ENCODE measurements at regions not wholly inside any gene's neighbourhood (a gene's known extent, or its start where the extent isn't known, plus 50 kb on each side); places are given as distances from the start of the nearest gene placed in this dataset.

DNA sequence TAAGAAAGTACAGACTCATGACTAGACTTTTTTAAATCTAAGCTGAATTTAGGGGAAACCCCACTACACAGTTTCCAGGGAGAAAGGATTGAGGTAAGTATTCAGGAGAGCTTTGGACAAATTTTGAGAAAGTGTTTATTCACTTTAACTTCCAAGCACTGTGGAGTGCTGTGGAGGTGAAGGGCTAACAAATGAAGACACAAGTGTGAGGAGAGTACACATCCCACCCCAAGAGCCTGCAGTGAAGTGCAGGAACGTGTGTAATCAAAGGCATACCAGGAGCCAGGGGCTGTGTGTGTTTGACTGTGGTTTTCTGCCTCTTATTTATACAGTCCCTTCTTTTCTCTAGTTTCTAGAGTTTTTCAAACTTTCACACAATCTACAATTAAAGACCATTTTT is 118.3 kb downstream of the CMPK2 start:
- no peaks in the 10 kb centered on the region for H3K4me1 ChIP-seq (ENCODE audit: insufficient read depth, low read length)
- H4K20me1 ChIP-seq (ENCODE audit: insufficient read depth, low read length), result no peaks in the 10 kb centered on the region
- in situ Hi-C loops (cut with HindIII; ENCODE audit: extremely low pct_ligation_motif_present, low pct_unique_long_range_greater_than_20kb), result no loop called here
- ATAC-seq (no peak), FAIRE-seq (no peak), DNase-seq (ENCODE audit: low spot score) (no peak)
- H3K27ac ChIP-seq (ENCODE audit: extremely low read length, insufficient read depth, low read length), result no peak overlapping the region
- 0 out of 5 replicates have a peak, but pooled peaks cover 0 to 4% of the 10 kb centered on the region in 2 experiments for H3K27me3 ChIP-seq (ENCODE audit: control insufficient read depth in 1 of 2, insufficient read depth in 2 of 2, low read length in 2 of 2)
- 8% methylated on average over 1 of the region's 1 CpG for WGBS (ENCODE audit: low lambda C conversion rate)
- H3K79me2 ChIP-seq (ENCODE audit: insufficient read depth, low read length), result no peaks in the 10 kb centered on the region
- no peak overlapping the region for H3K4me3 ChIP-seq (replicated peaks in 1 of 3; ENCODE audit: insufficient read depth in 1 of 3, low read depth in 2 of 3, low read length in 3 of 3)
- intact Hi-C loops (cut with micrococcal nuclease; ENCODE audit: unreplicated experiment), result no loop called here
- POLR2A ChIA-PET, result no interaction called here
- CTCF ChIA-PET (ENCODE audit: low intra/inter-chr PET ratio, low total read pairs), result no interaction called here
- no peak overlapping the region for H2AFZ ChIP-seq (ENCODE audit: low read length)
- no peak overlapping the region for H3K4me2 ChIP-seq (ENCODE audit: low read depth, low read length)
- no peaks in the 10 kb centered on the region for H3K36me3 ChIP-seq (replicated peaks in 1 of 2; ENCODE audit: control insufficient read depth in 1 of 2, insufficient read depth in 2 of 2, low read length in 2 of 2)
- H3K9ac ChIP-seq (ENCODE audit: insufficient read depth, low read depth, low read length), result no peak overlapping the region
- no peaks in the 10 kb centered on the region for H3K9me3 ChIP-seq (ENCODE audit: low read length)
- BruUV-seq (replicated peaks), result no TSS peak
- TF ChIP-seq, protein P1, sequence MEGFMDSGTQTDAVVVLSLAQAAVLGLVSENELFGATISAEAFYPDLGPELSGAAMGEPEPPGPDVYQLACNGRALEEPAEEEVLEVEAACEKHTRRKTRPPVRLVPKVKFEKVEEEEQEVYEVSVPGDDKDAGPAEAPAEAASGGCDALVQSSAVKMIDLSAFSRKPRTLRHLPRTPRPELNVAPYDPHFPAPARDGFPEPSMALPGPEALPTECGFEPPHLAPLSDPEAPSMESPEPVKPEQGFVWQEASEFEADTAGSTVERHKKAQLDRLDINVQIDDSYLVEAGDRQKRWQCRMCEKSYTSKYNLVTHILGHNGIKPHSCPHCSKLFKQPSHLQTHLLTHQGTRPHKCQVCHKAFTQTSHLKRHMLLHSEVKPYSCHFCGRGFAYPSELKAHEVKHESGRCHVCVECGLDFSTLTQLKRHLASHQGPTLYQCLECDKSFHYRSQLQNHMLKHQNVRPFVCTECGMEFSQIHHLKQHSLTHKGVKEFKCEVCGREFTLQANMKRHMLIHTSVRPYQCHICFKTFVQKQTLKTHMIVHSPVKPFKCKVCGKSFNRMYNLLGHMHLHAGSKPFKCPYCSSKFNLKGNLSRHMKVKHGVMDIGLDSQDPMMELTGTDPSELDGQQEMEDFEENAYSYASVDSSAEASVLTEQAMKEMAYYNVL (CRISPR knock-in tag; IDR thresholded peaks at IDR 0.05; ENCODE audit: borderline replicate concordance), result no peak
- TF ChIP-seq, protein P2, sequence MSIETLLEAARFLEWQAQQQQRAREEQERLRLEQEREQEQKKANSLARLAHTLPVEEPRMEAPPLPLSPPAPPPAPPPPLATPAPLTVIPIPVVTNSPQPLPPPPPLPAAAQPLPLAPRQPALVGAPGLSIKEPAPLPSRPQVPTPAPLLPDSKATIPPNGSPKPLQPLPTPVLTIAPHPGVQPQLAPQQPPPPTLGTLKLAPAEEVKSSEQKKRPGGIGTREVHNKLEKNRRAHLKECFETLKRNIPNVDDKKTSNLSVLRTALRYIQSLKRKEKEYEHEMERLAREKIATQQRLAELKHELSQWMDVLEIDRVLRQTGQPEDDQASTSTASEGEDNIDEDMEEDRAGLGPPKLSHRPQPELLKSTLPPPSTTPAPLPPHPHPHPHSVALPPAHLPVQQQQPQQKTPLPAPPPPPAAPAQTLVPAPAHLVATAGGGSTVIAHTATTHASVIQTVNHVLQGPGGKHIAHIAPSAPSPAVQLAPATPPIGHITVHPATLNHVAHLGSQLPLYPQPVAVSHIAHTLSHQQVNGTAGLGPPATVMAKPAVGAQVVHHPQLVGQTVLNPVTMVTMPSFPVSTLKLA (IDR thresholded peaks at IDR 0.05), result no peak
- no peak for TF ChIP-seq ZMAT3 (CRISPR knock-in tag; conservative IDR thresholded peaks at IDR 0.05)
- TF ChIP-seq, protein P3, sequence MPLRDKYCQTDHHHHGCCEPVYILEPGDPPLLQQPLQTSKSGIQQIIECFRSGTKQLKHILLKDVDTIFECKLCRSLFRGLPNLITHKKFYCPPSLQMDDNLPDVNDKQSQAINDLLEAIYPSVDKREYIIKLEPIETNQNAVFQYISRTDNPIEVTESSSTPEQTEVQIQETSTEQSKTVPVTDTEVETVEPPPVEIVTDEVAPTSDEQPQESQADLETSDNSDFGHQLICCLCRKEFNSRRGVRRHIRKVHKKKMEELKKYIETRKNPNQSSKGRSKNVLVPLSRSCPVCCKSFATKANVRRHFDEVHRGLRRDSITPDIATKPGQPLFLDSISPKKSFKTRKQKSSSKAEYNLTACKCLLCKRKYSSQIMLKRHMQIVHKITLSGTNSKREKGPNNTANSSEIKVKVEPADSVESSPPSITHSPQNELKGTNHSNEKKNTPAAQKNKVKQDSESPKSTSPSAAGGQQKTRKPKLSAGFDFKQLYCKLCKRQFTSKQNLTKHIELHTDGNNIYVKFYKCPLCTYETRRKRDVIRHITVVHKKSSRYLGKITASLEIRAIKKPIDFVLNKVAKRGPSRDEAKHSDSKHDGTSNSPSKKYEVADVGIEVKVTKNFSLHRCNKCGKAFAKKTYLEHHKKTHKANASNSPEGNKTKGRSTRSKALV (CRISPR knock-in tag; IDR thresholded peaks at IDR 0.05), result no peak
- no peak for TF ChIP-seq NFE2 (CRISPR knock-in tag; IDR thresholded peaks at IDR 0.05)
- no peak for TF ChIP-seq ZNF3 (CRISPR knock-in tag; IDR thresholded peaks at IDR 0.05)
- TF ChIP-seq, protein P4, sequence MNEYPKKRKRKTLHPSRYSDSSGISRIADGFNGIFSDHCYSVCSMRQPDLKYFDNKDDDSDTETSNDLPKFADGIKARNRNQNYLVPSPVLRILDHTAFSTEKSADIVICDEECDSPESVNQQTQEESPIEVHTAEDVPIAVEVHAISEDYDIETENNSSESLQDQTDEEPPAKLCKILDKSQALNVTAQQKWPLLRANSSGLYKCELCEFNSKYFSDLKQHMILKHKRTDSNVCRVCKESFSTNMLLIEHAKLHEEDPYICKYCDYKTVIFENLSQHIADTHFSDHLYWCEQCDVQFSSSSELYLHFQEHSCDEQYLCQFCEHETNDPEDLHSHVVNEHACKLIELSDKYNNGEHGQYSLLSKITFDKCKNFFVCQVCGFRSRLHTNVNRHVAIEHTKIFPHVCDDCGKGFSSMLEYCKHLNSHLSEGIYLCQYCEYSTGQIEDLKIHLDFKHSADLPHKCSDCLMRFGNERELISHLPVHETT (CRISPR knock-in tag; conservative IDR thresholded peaks at IDR 0.05), result no peak
- no peak for TF ChIP-seq AHR (CRISPR knock-in tag; IDR thresholded peaks at IDR 0.05)
- TF ChIP-seq, protein P5, sequence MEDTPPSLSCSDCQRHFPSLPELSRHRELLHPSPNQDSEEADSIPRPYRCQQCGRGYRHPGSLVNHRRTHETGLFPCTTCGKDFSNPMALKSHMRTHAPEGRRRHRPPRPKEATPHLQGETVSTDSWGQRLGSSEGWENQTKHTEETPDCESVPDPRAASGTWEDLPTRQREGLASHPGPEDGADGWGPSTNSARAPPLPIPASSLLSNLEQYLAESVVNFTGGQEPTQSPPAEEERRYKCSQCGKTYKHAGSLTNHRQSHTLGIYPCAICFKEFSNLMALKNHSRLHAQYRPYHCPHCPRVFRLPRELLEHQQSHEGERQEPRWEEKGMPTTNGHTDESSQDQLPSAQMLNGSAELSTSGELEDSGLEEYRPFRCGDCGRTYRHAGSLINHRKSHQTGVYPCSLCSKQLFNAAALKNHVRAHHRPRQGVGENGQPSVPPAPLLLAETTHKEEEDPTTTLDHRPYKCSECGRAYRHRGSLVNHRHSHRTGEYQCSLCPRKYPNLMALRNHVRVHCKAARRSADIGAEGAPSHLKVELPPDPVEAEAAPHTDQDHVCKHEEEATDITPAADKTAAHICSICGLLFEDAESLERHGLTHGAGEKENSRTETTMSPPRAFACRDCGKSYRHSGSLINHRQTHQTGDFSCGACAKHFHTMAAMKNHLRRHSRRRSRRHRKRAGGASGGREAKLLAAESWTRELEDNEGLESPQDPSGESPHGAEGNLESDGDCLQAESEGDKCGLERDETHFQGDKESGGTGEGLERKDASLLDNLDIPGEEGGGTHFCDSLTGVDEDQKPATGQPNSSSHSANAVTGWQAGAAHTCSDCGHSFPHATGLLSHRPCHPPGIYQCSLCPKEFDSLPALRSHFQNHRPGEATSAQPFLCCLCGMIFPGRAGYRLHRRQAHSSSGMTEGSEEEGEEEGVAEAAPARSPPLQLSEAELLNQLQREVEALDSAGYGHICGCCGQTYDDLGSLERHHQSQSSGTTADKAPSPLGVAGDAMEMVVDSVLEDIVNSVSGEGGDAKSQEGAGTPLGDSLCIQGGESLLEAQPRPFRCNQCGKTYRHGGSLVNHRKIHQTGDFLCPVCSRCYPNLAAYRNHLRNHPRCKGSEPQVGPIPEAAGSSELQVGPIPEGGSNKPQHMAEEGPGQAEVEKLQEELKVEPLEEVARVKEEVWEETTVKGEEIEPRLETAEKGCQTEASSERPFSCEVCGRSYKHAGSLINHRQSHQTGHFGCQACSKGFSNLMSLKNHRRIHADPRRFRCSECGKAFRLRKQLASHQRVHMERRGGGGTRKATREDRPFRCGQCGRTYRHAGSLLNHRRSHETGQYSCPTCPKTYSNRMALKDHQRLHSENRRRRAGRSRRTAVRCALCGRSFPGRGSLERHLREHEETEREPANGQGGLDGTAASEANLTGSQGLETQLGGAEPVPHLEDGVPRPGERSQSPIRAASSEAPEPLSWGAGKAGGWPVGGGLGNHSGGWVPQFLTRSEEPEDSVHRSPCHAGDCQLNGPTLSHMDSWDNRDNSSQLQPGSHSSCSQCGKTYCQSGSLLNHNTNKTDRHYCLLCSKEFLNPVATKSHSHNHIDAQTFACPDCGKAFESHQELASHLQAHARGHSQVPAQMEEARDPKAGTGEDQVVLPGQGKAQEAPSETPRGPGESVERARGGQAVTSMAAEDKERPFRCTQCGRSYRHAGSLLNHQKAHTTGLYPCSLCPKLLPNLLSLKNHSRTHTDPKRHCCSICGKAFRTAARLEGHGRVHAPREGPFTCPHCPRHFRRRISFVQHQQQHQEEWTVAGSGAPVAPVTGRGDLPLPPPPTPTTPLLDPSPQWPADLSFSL (CRISPR knock-in tag; IDR thresholded peaks at IDR 0.05), result no peak
- no peak for TF ChIP-seq ZNF446 (CRISPR knock-in tag; IDR thresholded peaks at IDR 0.05)
- no peak for TF ChIP-seq RXRA (CRISPR knock-in tag; IDR thresholded peaks at IDR 0.05)
- no peak for TF ChIP-seq SRSF9 (IDR thresholded peaks at IDR 0.05; ENCODE audit: borderline replicate concordance, insufficient read depth, low read depth, low read length, poor library complexity, severe bottlenecking)

Data from HepG2 (cell line).